Activated CD4-positive, alpha-beta T cell treated with anti-CD3 and anti-CD28 coated beads, Interleukin-2, amount 10 ng/mL, durations not matched to agents 24 days and 14 days (primary cell): ENCODE measurements at regions not wholly inside any gene's neighbourhood (a gene's known extent, or its start where the extent isn't known, plus 50 kb on each side); places are given as distances from the start of the nearest gene placed in this dataset.

ENCODE experiments used
- DNase-seq: peaks from one replicate; pipeline ENCODE4 v3.0.0; 2022
- H3K27ac Mint-ChIP-seq: one replicate; pipeline ENCODE4 v1.8.0; 2022; ENCODE audit warnings: mild to moderate bottlenecking, mixed read lengths
- H3K27me3 Mint-ChIP-seq: one replicate; pipeline ENCODE4 v1.8.0; 2022; ENCODE audit warnings: mixed read lengths
- H3K36me3 Mint-ChIP-seq: one replicate; pipeline ENCODE4 v1.8.0; 2022; ENCODE audit warnings: low read depth, mild to moderate bottlenecking, mixed read lengths
- H3K4me1 Mint-ChIP-seq: one replicate; pipeline ENCODE4 v1.8.0; 2021; ENCODE audit warnings: mixed read lengths
- H3K4me3 Mint-ChIP-seq: one replicate; pipeline ENCODE4 v1.8.0; 2022; ENCODE audit warnings: mild to moderate bottlenecking, moderate library complexity, mixed read lengths
- H3K9me3 Mint-ChIP-seq: one replicate; pipeline ENCODE4 v1.8.0; 2021; ENCODE audit warnings: mixed read lengths
- intact Hi-C: fragments of 100-400 bp; cut with micrococcal nuclease; formaldehyde crosslinking; loops from one replicate; pipeline ENCODE4 v1.15.1; 2023

DNA sequence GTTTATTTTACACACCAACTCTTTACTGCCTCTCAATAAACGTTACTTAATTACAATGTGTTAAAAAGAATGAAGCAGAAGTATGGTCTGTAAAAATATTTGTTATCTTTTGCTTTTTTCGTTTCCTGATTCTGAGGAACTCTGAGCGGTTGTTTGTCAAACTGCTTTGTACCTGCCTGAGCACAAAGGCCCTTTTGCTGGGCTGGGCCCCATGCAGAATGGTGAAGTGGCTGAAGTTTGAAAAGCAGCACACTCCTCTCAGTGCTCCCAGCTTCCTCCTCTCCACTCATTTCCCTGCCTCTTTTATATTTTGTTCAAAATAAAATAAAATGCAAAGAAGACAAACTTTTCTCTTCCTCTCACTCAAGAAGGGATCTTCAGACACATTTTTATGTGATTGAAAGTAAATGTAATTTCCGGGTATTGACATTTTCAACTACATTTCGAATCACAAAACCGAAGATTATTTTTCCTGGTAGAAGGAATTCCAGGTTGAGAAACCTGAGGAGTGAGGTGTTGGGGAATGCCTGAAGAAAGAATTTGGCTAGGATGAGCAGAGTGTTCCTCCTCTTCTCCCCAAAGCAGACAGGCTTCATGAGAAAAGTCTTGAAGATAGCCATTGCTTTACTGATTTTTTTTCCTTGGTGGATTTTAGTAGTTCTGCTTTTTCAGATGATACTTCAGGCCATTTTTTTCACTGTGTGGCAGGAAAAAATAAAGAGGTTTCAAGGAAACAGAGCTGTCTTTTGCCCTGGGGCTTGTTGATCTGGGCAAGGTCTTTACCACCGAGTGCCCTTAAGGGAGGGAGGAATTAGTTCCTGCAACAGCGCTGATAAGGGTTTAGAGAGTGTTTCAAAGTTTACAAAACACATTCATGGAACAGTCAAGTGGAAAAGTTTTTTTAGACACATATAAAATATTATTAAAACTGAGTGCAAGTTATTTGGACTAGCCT, 229.8 kb downstream of the NFKBIZ start:
- no peaks in the 10 kb centered on the region for H3K36me3 Mint-ChIP-seq
- peaks cover 16% of the 10 kb centered on the region for H3K4me1 Mint-ChIP-seq
- H3K9me3 Mint-ChIP-seq: peaks cover 27% of the 10 kb centered on the region
- DNase-seq: peak; percentile 67
- peak overlapping the region; percentile 77 for H3K27ac Mint-ChIP-seq
- H3K4me3 Mint-ChIP-seq: peak overlapping the region; percentile 29
- intact Hi-C loops: no loop called here
- no peaks in the 10 kb centered on the region for H3K27me3 Mint-ChIP-seq

DNA sequence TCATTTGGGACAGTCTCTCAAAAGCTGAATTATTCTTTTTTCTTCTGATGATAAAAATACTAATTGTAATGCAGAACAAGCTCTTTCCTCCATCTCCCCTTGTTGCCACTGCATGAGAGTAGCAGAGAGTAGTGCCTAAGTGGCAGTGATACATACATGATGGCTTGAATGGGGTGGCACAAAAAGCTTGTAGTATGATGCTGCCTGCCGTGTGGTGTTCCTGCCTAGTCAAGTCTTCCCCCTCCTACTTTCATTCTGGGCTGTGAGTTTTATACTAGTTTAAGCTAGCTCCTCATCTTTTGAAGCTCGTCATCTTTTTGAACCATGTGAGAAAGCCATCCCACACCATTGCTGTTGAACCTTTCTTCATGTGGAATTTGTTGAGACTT, 230.5 kb downstream of the NFKBIZ start:
- peaks cover 18% of the 10 kb centered on the region for H3K4me1 Mint-ChIP-seq
- peaks cover 29% of the 10 kb centered on the region for H3K9me3 Mint-ChIP-seq
- no peak for DNase-seq
- intact Hi-C loops: no loop called here
- no peak overlapping the region for H3K4me3 Mint-ChIP-seq
- peak overlapping the region; percentile 11 for H3K27ac Mint-ChIP-seq
- H3K36me3 Mint-ChIP-seq: peaks cover under 1% of the 10 kb centered on the region
- no peaks in the 10 kb centered on the region for H3K27me3 Mint-ChIP-seq

DNA sequence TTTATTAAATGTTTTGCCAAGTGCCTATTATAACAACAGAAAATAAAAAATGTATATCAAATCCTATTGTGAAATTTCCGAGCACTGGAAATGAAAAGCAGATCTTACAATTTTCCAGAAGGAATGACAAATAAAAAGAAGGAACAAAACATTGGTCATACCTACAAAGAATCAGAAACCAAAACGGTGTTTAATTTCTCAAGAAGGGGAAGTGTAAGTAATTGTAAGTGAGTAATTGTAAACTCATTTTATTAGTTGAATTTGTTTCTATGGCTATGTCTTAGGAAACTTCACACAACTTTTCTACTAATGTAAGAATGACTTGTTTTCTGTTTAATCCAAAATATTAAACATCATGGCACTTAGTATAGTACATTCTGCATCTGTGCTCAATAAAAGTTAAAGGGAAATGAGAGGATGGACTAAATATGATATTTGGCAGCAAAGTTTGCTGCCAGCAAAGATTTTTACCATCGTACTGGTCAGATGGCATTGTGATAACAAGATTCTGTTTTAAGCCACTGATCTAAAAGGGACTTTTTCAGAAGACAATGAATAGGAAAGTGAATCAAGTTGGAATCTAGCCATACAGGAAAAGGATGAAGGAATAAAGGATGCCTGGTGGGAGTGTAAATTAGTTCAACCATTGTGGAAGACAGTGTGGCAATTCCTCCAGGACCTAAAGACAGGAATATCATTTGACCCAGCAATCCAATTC, 232.4 kb downstream of the NFKBIZ start:
- Mint-ChIP-seq H3K4me3 (no peak overlapping the region), H3K4me1 (peaks cover 30% of the 10 kb centered on the region), H3K36me3 (peaks cover 4% of the 10 kb centered on the region), H3K27ac (no peak overlapping the region), H3K27me3 (no peaks in the 10 kb centered on the region), H3K9me3 (peaks cover 28% of the 10 kb centered on the region)
- intact Hi-C loops: no loop called here
- DNase-seq: no peak

DNA sequence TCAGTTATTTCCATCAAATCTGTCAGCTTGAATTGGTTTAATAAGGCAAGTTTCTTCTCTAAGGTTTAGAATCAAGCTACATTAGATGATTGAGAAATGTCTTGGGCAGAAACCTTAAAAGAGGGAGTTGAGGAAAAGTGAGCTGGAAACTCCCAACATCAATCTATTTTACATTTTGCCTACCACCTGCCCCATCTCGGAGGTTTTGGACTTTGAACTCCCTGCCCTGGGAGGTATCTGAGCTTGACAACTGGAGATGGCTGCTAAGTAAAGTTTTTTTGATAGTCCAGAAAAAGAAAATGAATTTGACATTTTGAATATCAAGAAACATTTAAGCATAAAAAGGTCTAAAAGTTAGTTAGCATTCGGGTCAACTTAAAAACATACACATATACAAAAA, 234.2 kb downstream of the NFKBIZ start:
- Mint-ChIP-seq H3K4me3 (no peak overlapping the region), H3K27me3 (no peaks in the 10 kb centered on the region), H3K36me3 (peaks cover 4% of the 10 kb centered on the region), H3K4me1 (peaks cover 33% of the 10 kb centered on the region), H3K9me3 (peaks cover 17% of the 10 kb centered on the region), H3K27ac (no peak overlapping the region)
- DNase-seq: no peak
- intact Hi-C loops: no loop called here

DNA sequence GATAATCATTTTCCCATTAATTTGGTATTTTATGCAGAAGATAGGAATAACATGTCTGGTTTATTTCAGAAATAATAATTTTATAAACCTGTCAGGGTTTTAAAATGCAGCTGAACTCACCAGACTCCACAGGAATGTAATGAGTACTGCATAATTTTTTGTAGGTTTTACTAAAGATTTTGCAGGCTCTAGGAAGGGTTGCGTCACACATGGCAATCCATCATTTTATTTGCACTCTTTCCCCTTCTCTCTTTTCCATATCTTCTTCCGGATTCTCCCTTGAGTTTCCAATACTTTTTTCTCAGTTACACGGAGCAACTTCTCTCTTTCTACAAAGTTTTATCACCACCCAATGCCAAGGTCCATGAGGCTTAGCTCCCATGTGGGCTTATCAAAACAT, 234.7 kb downstream of the NFKBIZ start:
- intact Hi-C loops: loop anchor here (2.0 kb wide), 1 partner anchor 233 kb away; no protein-coding TSS in a partner anchor
- Mint-ChIP-seq H3K9me3 (peaks cover 17% of the 10 kb centered on the region), H3K4me3 (no peak overlapping the region), H3K4me1 (peaks cover 30% of the 10 kb centered on the region), H3K36me3 (peaks cover 4% of the 10 kb centered on the region), H3K27ac (no peak overlapping the region), H3K27me3 (no peaks in the 10 kb centered on the region)
- no peak for DNase-seq

DNA sequence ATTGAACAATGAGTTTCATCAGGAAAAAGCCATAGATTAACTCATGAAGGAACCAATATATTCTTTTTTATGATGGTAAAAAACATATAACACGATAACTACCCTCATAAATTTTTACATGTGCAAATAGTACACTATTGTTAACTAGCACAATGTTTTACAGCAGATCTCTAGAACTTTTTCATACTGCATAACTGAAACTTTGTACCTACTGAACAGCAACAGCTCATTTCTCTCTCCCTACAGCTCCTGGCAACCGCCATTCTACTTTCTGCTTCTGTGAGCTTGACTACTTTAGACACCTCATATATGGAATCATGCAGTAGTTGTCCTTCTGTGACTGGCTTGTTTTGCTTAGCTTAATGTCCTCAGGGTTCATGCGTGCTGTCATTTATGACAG, 235.4 kb downstream of the NFKBIZ start:
- peak; percentile 49 for DNase-seq
- no peaks in the 10 kb centered on the region for H3K27me3 Mint-ChIP-seq
- no peak overlapping the region for H3K4me3 Mint-ChIP-seq
- no peak overlapping the region for H3K27ac Mint-ChIP-seq
- peaks cover 26% of the 10 kb centered on the region for H3K4me1 Mint-ChIP-seq
- intact Hi-C loops: loop anchor here (1.0 to 2.0 kb wide), 3 partner anchors 15 to 234 kb away; no protein-coding TSS in a partner anchor
- peaks cover 4% of the 10 kb centered on the region for H3K36me3 Mint-ChIP-seq
- H3K9me3 Mint-ChIP-seq: peaks cover 17% of the 10 kb centered on the region

DNA sequence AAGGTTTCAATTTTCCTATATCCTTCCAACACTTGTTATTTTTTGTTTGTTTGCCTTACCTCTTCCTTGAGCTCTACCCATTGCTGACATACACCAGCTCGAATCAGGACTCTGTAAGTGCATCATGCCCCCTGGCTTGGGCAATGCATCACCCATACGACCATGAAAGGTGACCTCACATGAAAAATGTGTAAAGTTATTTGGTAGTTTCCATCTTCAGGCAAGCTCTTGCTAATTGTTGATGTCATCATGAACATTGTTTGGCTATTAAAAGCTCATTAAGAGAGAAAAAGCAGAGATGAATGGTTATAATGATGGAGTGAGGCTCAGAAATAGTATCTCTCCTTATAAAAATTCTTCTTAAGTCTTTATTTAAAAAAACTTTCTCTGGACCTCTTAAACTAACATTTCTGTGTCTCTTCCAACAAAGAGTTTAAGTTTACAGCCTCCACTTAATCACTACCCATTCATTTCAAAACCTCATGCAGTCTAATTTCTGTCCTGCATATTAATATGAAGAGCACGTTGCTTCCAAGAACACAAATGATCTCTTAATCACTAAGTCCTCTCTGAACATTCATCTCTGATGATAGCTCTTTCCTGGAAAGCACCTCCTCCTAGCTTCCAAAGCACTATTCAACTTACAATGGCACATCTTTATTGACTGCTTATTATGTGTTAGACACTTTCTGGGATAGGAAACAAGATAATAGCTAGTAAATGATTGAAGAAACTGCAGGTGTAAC, 236.3 kb downstream of the NFKBIZ start:
- peak; percentile 55 for DNase-seq
- H3K27ac Mint-ChIP-seq: peak overlapping the region; percentile 62
- intact Hi-C loops: loop anchor here (1.0 to 2.0 kb wide), 3 partner anchors 16 to 235 kb away; no protein-coding TSS in a partner anchor
- H3K4me3 Mint-ChIP-seq: peak overlapping the region; percentile 4
- H3K9me3 Mint-ChIP-seq: peaks cover 10% of the 10 kb centered on the region
- H3K27me3 Mint-ChIP-seq: peaks cover 4% of the 10 kb centered on the region
- H3K36me3 Mint-ChIP-seq: peaks cover 4% of the 10 kb centered on the region
- H3K4me1 Mint-ChIP-seq: peaks cover 22% of the 10 kb centered on the region

DNA sequence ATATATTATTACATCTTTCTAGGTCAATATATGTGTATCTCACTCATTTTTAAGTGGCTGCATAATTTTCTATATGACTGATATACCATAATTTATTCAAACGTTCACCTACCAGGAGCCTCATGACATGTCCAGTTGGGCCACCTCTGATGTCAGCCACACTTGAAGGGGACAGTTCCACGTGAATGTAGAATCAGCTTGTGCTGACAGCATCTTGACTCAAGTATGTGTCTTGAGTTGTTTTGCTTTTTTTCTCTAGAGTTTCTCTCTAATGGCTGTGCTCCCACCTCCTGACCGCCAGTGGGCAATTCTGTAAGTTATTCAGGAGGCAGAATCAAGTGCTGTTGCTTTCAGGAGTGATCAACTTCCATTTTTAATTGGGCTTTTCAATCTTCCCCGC, 237.9 kb downstream of the NFKBIZ start:
- Mint-ChIP-seq H3K27ac (no peak overlapping the region), H3K4me3 (no peak overlapping the region), H3K36me3 (peaks cover 4% of the 10 kb centered on the region), H3K4me1 (peaks cover 30% of the 10 kb centered on the region), H3K9me3 (peaks cover 9% of the 10 kb centered on the region), H3K27me3 (peaks cover 4% of the 10 kb centered on the region)
- intact Hi-C loops: no loop called here
- peak; percentile 43 for DNase-seq

DNA sequence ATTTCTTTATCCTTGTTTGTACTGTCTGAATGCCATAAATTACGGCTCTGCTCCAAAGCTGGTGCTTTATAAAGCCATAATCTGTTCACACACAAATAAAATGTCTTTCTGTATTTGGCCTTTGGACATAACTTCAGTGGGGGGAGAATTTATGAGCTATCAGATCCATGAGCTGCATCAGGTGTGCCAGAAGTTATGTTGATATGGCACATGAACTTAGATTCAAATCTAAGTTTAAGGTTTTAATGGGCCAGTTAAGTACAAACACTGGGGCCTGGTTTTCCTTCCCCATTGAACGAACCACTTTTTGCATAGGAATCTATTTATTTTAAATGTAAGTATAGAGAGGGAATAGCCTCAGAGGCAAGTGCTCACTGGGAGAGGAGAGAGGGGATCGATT, 239.9 kb downstream of the NFKBIZ start:
- intact Hi-C loops: no loop called here
- Mint-ChIP-seq H3K9me3 (peaks cover 4% of the 10 kb centered on the region), H3K27me3 (peaks cover 4% of the 10 kb centered on the region), H3K27ac (no peak overlapping the region), H3K4me3 (no peak overlapping the region), H3K4me1 (peaks cover 45% of the 10 kb centered on the region), H3K36me3 (peaks cover 4% of the 10 kb centered on the region)
- peak; percentile 39 for DNase-seq

DNA sequence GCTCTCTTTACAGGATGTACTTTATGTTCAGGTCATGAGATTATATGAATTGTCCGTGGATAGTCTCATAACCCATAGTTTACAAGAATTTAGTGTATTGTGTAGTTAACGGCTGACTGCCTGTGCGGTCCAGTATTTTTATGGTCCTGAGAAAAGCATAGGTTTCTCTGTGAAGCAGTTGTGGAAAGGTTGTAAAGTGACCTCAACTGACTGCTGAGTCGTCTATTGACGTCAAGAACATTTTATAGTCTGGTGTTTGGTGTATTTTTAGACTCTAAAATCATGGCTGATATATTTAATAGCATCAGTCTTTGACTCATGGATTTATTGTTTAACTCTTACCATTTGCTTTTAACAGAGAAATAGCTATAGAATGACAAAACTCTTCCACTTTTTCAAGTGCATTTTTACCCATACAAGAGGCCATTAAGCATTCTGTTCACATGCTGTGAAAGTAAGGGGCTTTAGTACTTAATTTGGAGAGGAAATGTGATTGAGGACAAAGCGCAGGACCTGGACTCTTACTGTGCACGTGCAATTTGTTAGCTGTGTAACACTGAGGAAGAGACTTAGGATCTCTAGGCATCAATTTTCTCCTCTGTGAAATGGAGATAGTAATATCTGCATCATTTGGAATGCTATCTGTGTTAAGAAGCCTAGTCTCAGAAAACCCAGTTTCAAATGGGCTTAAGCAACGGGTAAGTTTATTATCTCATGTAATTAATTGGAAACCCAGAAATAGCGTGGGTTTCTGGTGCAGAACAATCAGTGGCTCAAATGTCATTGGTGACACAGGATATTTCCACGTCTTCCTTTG, 240.8 kb downstream of the NFKBIZ start:
- Mint-ChIP-seq H3K4me3 (no peak overlapping the region), H3K36me3 (peaks cover 2% of the 10 kb centered on the region), H3K4me1 (peaks cover 46% of the 10 kb centered on the region), H3K9me3 (peaks cover 3% of the 10 kb centered on the region), H3K27ac (no peak overlapping the region), H3K27me3 (peaks cover 4% of the 10 kb centered on the region)
- intact Hi-C loops: no loop called here
- DNase-seq: peak; percentile 49

DNA sequence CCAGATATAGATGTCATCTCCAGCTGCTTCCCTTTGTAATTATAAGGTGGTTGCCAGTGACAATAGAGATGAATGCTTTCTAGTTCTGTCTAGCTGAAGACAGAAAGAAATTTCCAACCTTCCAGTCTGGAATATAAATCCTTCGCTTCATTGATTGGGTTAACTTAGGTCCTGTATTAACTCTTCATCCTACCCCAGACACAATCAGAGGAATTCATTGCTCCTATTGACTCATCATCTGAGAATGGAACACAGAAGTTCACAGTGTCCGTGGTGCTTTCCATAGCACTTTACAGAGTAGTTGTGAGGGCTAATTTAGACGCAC, 241.4 kb downstream of the NFKBIZ start:
- Mint-ChIP-seq H3K36me3 (peaks cover under 1% of the 10 kb centered on the region), H3K4me3 (no peak overlapping the region), H3K9me3 (no peaks in the 10 kb centered on the region), H3K27me3 (peaks cover 4% of the 10 kb centered on the region), H3K27ac (no peak overlapping the region), H3K4me1 (peaks cover 45% of the 10 kb centered on the region)
- intact Hi-C loops: no loop called here
- no peak for DNase-seq

DNA sequence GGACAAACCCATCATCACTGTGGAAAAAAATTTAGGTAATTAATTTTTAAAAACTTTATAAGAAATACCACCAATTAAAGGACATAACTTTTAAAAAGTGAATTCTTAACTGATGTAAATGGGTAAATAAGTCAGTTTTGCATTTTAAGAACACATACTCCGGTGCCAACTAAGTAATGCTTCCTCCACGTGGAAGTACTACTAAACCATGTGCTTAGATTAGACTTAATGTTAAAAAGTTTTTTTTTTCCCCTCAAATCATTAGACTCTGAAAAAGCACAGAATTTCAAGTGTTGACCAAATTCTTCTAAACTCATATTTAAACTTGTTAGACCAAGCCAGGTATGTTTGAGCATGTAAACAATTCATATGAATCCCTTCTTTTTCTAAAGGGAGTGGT, 242.0 kb downstream of the NFKBIZ start:
- peaks cover 44% of the 10 kb centered on the region for H3K4me1 Mint-ChIP-seq
- peaks cover 1% of the 10 kb centered on the region for H3K36me3 Mint-ChIP-seq
- peak overlapping the region; percentile 85 for H3K27ac Mint-ChIP-seq
- peaks cover 4% of the 10 kb centered on the region for H3K27me3 Mint-ChIP-seq
- intact Hi-C loops: no loop called here
- DNase-seq: no peak
- H3K4me3 Mint-ChIP-seq: peak overlapping the region; percentile 50
- no peaks in the 10 kb centered on the region for H3K9me3 Mint-ChIP-seq
